Right lung (tissue), 2 donors: ENCODE measurements at regions not wholly inside any gene's neighbourhood (a gene's known extent, or its start where the extent isn't known, plus 50 kb on each side); places are given as distances from the start of the nearest gene placed in this dataset.

Experiments used
- DNase-seq, 2 donors: peaks; one replicate each; pipeline ENCODE4 v3.0.0-alpha.2; 2013

- DNase-seq = no peak
Observed at GRCh38 chr2:193562031-193562430, 1367.3 kb upstream of the TMEFF2 start.

- DNase-seq = no peak
Observed at GRCh38 chr2:193561054-193561453, 1366.3 kb upstream of the TMEFF2 start.

GRCh38 chr2:193556766-193557470, 1362.2 kb upstream of the TMEFF2 start:
- no peak for DNase-seq

- no peak for DNase-seq
Observed at GRCh38 chr2:193549661-193550060, 1354.9 kb upstream of the TMEFF2 start.

- no peak for DNase-seq
Observed at GRCh38 chr2:193542762-193543161, 1348.0 kb upstream of the TMEFF2 start.

- no peak for DNase-seq
Observed at GRCh38 chr2:193539188-193539587, 1344.5 kb upstream of the TMEFF2 start.

- no peak for DNase-seq
Observed at GRCh38 chr2:193538061-193538460, 1343.3 kb upstream of the TMEFF2 start.

GRCh38 chr2:193537531-193537930, 1342.8 kb upstream of the TMEFF2 start:
- DNase-seq = no peak

- DNase-seq = no peak
Observed at GRCh38 chr2:193528458-193528857, 1333.7 kb upstream of the TMEFF2 start.

- no peak for DNase-seq
Observed at GRCh38 chr2:193527146-193527545, 1332.4 kb upstream of the TMEFF2 start.

GRCh38 chr2:193523662-193524061, 1328.9 kb upstream of the TMEFF2 start:
- DNase-seq = no peak

GRCh38 chr2:193521523-193521922, 1326.8 kb upstream of the TMEFF2 start:
- no peak for DNase-seq

GRCh38 chr2:193520709-193521458, 1326.2 kb upstream of the TMEFF2 start:
- no peak for DNase-seq

- no peak for DNase-seq
Observed at GRCh38 chr2:193518041-193518817, 1323.5 kb upstream of the TMEFF2 start.

- no peak for DNase-seq
Observed at GRCh38 chr2:193517615-193518014, 1322.9 kb upstream of the TMEFF2 start.

- no peak for DNase-seq
Observed at GRCh38 chr2:193506035-193506434, 1311.3 kb upstream of the TMEFF2 start.

- DNase-seq = no peak
Observed at GRCh38 chr2:193505620-193506019, 1310.9 kb upstream of the TMEFF2 start.

GRCh38 chr2:193502363-193503035, 1307.8 kb upstream of the TMEFF2 start:
- DNase-seq = no peak

GRCh38 chr2:193496786-193497185, 1302.1 kb upstream of the TMEFF2 start:
- DNase-seq = no peak

- no peak for DNase-seq
Observed at GRCh38 chr2:193482557-193482956, 1287.8 kb upstream of the TMEFF2 start.

- DNase-seq = no peak
Observed at GRCh38 chr2:193480187-193480586, 1285.5 kb upstream of the TMEFF2 start.

GRCh38 chr2:193476171-193476800, 1281.6 kb upstream of the TMEFF2 start:
- DNase-seq = no peak
